Upper lobe of left lung (tissue), 6 donors: ENCODE measurements at regions not wholly inside any gene's neighbourhood (a gene's known extent, or its start where the extent isn't known, plus 50 kb on each side); places are given as distances from the start of the nearest gene placed in this dataset.

Source experiments
- ATAC-seq, 2 donors: fragments of 200-7000 bp; cut with Tn5 transposase; one replicate each; pipeline ENCODE4 v1.9.1; 2022; ENCODE audit warnings: mild to moderate bottlenecking in 2 of 2, moderate library complexity in 2 of 2; ENCODE audit not compliant: low FRiP score in 2 of 2
- DNase-seq, 2 donors: peaks; one replicate each; pipeline ENCODE4 v3.0.0-alpha.2; 2019 to 2020
- H3K27ac ChIP-seq, 4 donors: fragments of 200-600 bp; sonication (generic); one replicate each; pipeline ENCODE4 v1.5.1; 2016 to 2019
- H3K27me3 ChIP-seq, 4 donors: fragments of 200-600 bp; sonication (generic); one replicate each; pipeline ENCODE4 v1.5.1; 2017 to 2019
- H3K36me3 ChIP-seq, 4 donors: fragments of 200-600 bp; sonication (generic); one replicate each; pipeline ENCODE4 v1.5.1; 2016 to 2019
- H3K4me1 ChIP-seq, 4 donors: fragments of 200-600 bp; sonication (generic); one replicate each; pipeline ENCODE4 v1.5.1; 2018 to 2019
- H3K4me3 ChIP-seq, 4 donors: fragments of 200-600 bp; sonication (generic); one replicate each; pipeline ENCODE4 v1.5.1; 2017 to 2019; ENCODE audit warnings: mild to moderate bottlenecking in 2 of 4, moderate library complexity in 1 of 4
- H3K9me3 ChIP-seq, 4 donors: fragments of 200-600 bp; sonication (generic); one replicate each; pipeline ENCODE4 v1.5.1; 2018 to 2019
- EP300 ChIP-seq, 4 donors: sonication (generic); formaldehyde crosslinking; IDR thresholded peaks; one replicate each; pipeline ENCODE4 v1.5.1; 2017; ENCODE audit warnings: antibody characterized with exemption in 4 of 4, control low read depth in 2 of 4
- POLR2A ChIP-seq, 4 donors: fragments of 450-650 bp; IDR thresholded peaks; one replicate each; pipeline ENCODE4 v1.5.1; 2016 to 2017; ENCODE audit warnings: antibody characterized with exemption in 4 of 4, mild to moderate bottlenecking in 2 of 4
- POLR2AphosphoS5 ChIP-seq, 2 donors: sonication (generic); formaldehyde crosslinking; IDR thresholded peaks; one replicate each; pipeline ENCODE4 v1.5.1; 2017; ENCODE audit warnings: antibody characterized with exemption in 2 of 2
- WGBS, 2 donors: methylation state at CpG; one replicate each; pipeline ENCODE4 v1.1.5; 2017 to 2018; 5-methylcytosine and 5-hydroxymethylcytosine counted together
- TF ChIP-seq, protein P1 (sequence below), 6 experiments: fragments of 450-650 bp in 4 of 6; fragments of 200-600 bp in 2 of 6; sonication (generic) in 2 of 6; IDR thresholded peaks; one replicate each; pipeline ENCODE4 v1.5.1; 2016 to 2019; ENCODE audit warnings: antibody characterized with exemption in 6 of 6
- donor health status: DM: no; HTN: no; CAD: no; lungs with moderate emphysema.
- donor health status: DM: no; HTN: yes; CAD: no; lungs with severe emphysema.

DNA sequence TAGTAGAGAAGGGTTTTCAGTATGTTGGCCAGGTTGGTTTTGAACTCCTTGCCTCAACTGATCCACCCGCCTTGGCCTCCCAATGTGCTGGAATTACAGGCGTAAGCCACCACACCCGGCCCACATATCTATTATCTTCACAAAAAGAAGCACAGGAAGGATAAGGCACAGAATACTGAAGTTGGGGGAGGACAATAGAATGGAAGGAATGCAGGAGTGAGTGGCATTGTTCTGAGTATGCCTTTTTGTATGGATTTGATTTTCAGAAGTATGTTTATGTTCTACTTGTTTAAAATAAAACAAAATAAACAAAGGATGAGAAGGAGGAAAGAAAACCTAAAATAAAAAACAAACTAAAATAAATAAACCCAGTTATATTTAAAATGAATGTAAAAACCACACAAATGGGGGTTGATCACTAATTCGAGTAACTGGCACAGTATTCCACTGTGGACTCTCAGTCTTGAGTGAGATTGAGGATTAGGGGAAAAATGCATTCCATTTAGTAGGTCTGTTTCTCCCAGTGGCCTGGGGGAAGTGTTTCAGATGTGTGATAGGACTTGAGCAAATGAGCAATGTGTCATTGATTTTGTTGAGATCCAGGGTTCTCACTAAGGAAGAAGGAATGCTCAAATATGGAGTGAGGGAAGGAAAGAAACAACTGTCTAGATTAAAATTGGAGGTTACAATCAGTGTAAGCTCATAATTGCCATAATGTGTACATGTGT, 109.0 kb upstream of the C1QTNF7 start:
- Histone ChIP-seq H3K4me3 (no peak overlapping the region), H3K4me1 (no peaks in the 10 kb centered on the region), H3K27me3 (no peaks in the 10 kb centered on the region), H3K27ac (no peak overlapping the region), H3K36me3 (no peaks in the 10 kb centered on the region), H3K9me3 (no peaks in the 10 kb centered on the region)
- WGBS, 2 donors, result 66 to 79% methylated on average over 4 of the region's 4 CpGs
- DNase-seq, result no peak
- TF ChIP-seq, protein P1, sequence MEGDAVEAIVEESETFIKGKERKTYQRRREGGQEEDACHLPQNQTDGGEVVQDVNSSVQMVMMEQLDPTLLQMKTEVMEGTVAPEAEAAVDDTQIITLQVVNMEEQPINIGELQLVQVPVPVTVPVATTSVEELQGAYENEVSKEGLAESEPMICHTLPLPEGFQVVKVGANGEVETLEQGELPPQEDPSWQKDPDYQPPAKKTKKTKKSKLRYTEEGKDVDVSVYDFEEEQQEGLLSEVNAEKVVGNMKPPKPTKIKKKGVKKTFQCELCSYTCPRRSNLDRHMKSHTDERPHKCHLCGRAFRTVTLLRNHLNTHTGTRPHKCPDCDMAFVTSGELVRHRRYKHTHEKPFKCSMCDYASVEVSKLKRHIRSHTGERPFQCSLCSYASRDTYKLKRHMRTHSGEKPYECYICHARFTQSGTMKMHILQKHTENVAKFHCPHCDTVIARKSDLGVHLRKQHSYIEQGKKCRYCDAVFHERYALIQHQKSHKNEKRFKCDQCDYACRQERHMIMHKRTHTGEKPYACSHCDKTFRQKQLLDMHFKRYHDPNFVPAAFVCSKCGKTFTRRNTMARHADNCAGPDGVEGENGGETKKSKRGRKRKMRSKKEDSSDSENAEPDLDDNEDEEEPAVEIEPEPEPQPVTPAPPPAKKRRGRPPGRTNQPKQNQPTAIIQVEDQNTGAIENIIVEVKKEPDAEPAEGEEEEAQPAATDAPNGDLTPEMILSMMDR (IDR thresholded peaks at IDR 0.05), result no peak
- TF ChIP-seq POLR2AphosphoS5 (IDR thresholded peaks at IDR 0.05) (no peak), POLR2A (IDR thresholded peaks at IDR 0.05) (no peak), EP300 (IDR thresholded peaks at IDR 0.05) (no peak)
- no peak for ATAC-seq

DNA sequence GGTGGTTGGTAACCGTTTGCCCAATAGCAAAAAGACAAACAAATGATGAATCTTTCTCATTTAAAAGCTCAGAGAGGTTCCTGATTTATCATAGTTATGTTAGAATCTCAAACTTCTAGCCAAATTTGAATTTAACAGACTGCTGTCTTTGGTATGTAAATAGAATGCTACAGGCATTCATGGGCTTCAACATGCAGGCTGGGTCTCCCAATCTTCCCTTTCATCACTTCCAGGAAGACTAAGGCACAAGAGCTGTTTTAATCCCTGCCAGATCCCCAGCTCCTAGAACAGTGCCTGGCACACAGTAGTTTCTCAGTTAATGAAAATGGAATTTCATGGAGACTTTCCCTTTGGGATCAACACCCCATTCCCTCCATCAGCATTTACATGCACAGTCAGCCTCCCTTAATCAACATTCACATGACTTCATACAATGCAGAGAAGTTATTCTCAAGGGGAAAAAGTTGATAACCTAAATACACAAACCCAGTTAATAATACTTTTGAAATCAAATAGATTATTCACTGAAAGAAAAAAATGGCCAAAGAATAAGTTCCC, 107.6 kb upstream of the C1QTNF7 start:
- H3K36me3 ChIP-seq, result no peaks in the 10 kb centered on the region
- H3K27ac ChIP-seq, result no peak overlapping the region
- H3K27me3 ChIP-seq, result no peaks in the 10 kb centered on the region
- no peaks in the 10 kb centered on the region for H3K9me3 ChIP-seq
- DNase-seq, result no peak
- no peak overlapping the region for H3K4me3 ChIP-seq
- WGBS, 2 donors, result 50 to 70% methylated on average over 1 of the region's 1 CpG
- H3K4me1 ChIP-seq, result no peaks in the 10 kb centered on the region
- no peak for TF ChIP-seq EP300 (IDR thresholded peaks at IDR 0.05)
- TF ChIP-seq POLR2A (IDR thresholded peaks at IDR 0.05), result no peak
- no peak for TF ChIP-seq POLR2AphosphoS5 (IDR thresholded peaks at IDR 0.05)
- TF ChIP-seq, protein P1 (IDR thresholded peaks at IDR 0.05), result no peak
- ATAC-seq, result no peak

DNA sequence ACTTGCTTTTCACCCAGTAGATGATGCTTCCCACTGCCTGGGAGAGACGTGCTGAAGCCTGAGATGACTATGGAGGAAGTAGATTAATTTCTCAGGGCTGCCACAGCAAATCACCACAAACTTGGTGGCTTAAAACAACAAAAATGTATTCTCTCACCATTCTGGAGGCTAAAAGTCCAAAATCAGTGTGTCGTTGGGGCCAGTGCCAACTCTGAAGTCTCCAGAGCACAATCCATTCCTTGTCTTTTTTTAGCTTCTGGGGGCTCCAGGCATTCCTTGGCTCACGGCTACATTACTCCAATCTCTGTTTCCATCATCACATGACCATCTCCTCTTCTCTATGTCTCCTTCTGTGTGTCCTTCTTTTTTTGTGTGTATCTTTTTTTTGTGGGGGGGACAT, 105.8 kb upstream of the C1QTNF7 start:
- Histone ChIP-seq H3K4me1 (no peaks in the 10 kb centered on the region), H3K36me3 (no peaks in the 10 kb centered on the region), H3K9me3 (no peaks in the 10 kb centered on the region), H3K4me3 (no peak overlapping the region), H3K27ac (no peak overlapping the region), H3K27me3 (no peaks in the 10 kb centered on the region)
- TF ChIP-seq, protein P1 (IDR thresholded peaks at IDR 0.05), result no peak
- no peak for TF ChIP-seq EP300 (IDR thresholded peaks at IDR 0.05)
- TF ChIP-seq POLR2A (IDR thresholded peaks at IDR 0.05), result no peak
- TF ChIP-seq POLR2AphosphoS5 (IDR thresholded peaks at IDR 0.05), result no peak
- WGBS, 2 donors, result 53 to 57% methylated on average over 3 of the region's 3 CpGs
- DNase-seq (no peak), ATAC-seq (no peak)

DNA sequence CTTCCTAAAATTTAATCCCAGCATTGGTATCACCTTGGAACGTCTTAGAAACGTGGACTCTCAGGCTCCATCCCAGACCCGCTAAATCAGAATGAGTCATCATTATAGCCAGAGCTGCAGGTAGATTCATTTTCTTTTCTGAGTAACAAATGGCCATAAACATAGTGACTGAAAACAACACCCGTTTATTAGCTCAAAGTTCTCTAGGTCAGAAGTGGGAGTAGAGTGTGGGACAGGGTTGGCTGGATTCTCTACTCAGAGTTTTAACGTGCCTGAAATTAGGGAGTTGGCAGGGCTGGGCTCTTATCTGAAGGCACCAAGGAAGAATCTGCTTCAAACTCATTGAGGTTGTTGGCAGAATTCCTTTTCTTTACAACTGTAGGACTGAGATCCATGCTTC, 101.8 kb upstream of the C1QTNF7 start:
- no peak overlapping the region for H3K4me3 ChIP-seq
- no peaks in the 10 kb centered on the region for H3K27me3 ChIP-seq
- no peak overlapping the region for H3K27ac ChIP-seq
- TF ChIP-seq POLR2AphosphoS5 (IDR thresholded peaks at IDR 0.05) (no peak), EP300 (IDR thresholded peaks at IDR 0.05) (no peak), POLR2A (IDR thresholded peaks at IDR 0.05) (no peak)
- TF ChIP-seq, protein P1 (IDR thresholded peaks at IDR 0.05), result no peak
- ATAC-seq, result no peak
- H3K9me3 ChIP-seq, result no peaks in the 10 kb centered on the region
- H3K4me1 ChIP-seq, result peaks cover 0 to 6% (median 0%) of the 10 kb centered on the region in 4 donors
- no peak for DNase-seq
- 69 to 76% methylated on average over 5 of the region's 5 CpGs for whole genome bisulfite sequencing, 2 donors
- H3K36me3 ChIP-seq, result no peaks in the 10 kb centered on the region
